ENCODE measurements at regions not wholly inside any gene's neighbourhood (a gene's known extent, or its start where the extent isn't known, plus 50 kb on each side); places are given as distances from the start of the nearest gene placed in this dataset.

- WGBS (ENCODE audit: insufficient coverage, insufficient replicate concordance, low lambda C conversion rate, missing lambda C conversion rate): 54% methylated on average over 5 of the region's 5 CpGs
- Histone ChIP-seq H2AFZ (ENCODE audit: control insufficient read depth, low read depth, low read length) (no peak overlapping the region), H3K4me1 (ENCODE audit: control insufficient read depth, insufficient read depth, low read length) (no peaks in the 10 kb centered on the region), H3K27me3 (replicated peaks in 1 of 2; ENCODE audit: control insufficient read depth in 2 of 2, insufficient read depth in 2 of 2, low read length in 1 of 2) (no peaks in the 10 kb centered on the region), H3K9me3 (replicated peaks; ENCODE audit: control insufficient read depth, insufficient read depth, low read length) (no peaks in the 10 kb centered on the region), H3K27ac (ENCODE audit: control insufficient read depth, insufficient read depth) (no peak overlapping the region), H3K4me2 (ENCODE audit: control insufficient read depth, insufficient read depth) (no peak overlapping the region), H4K20me1 (ENCODE audit: control insufficient read depth, insufficient read depth) (no peaks in the 10 kb centered on the region), H3K36me3 (ENCODE audit: control insufficient read depth in 2 of 2, insufficient read depth in 2 of 2, low read length in 1 of 2) (no peaks in the 10 kb centered on the region), H3K4me3 (no peak overlapping the region), H3K9ac (ENCODE audit: control insufficient read depth, insufficient read depth, low read length) (no peak overlapping the region), H3K79me2 (ENCODE audit: control insufficient read depth, insufficient read depth, low read length) (no peaks in the 10 kb centered on the region)
- in situ Hi-C loops (cut with MboI): no loop called here
- SMC1A ChIA-PET (ENCODE audit: uncharacterized antibody, unreplicated experiment): interaction anchor here (1.7 kb wide), 1 partner anchor 43 kb away, joined by 5 read pairs; no protein-coding TSS in a partner anchor
- DNase-seq (ENCODE audit: low read depth, low spot score) (no peak), ATAC-seq (no peak), FAIRE-seq (no peak)
- no TSS peak for BruUV-seq (replicated peaks)
- RAD21 ChIA-PET (ENCODE audit: unreplicated experiment): no interaction called here
- CTCF ChIA-PET: interaction anchor here (0.7 to 1.4 kb wide), 3 partner anchors 10 to 822 kb away, joined by 3 to 5 read pairs (median 3); no protein-coding TSS in a partner anchor
- TF ChIP-seq SP1 (IDR thresholded peaks at IDR 0.05; ENCODE audit: low read depth, low read length) (no peak), GATAD2B (conservative IDR thresholded peaks at IDR 0.05; ENCODE audit: low read depth) (no peak), ETV6 (conservative IDR thresholded peaks at IDR 0.05 in 1 of 2, IDR thresholded peaks at IDR 0.05 in 1 of 2; ENCODE audit: borderline replicate concordance in 1 of 2, low read depth in 1 of 2) (no peak), RB1 (IDR thresholded peaks at IDR 0.05; ENCODE audit: borderline replicate concordance) (no peak), REST (IDR thresholded peaks at IDR 0.05; ENCODE audit: low read depth, low read length) (no peak)
- intact Hi-C loops (cut with micrococcal nuclease; ENCODE audit: unreplicated experiment): no loop called here
- POLR2A ChIA-PET: no interaction called here
Observed at GRCh38 chrX:115373308-115373707, 83.8 kb downstream of the LUZP4 start.
